Astrocyte (in vitro differentiated cells and primary cell): ENCODE measurements at regions not wholly inside any gene's neighbourhood (a gene's known extent, or its start where the extent isn't known, plus 50 kb on each side); places are given as distances from the start of the nearest gene placed in this dataset.

Experiments
- DNase-seq: peaks from one replicate; pipeline ENCODE4 v3.0.0-alpha.2; 2010; ENCODE audit warnings: low read depth
- FAIRE-seq: peaks from 2 replicates; lab custom pipeline; 2011; peaks lifted over from hg19 to GRCh38; lab: Jason Lieb, UNC
- H2AFZ ChIP-seq: 2 replicates; pipeline ENCODE4 v1.6.0; 2012; ENCODE audit warnings: low read depth, low read length, inconsistent platforms
- H3K27ac ChIP-seq: 2 replicates; pipeline ENCODE4 v1.5.1; 2011; ENCODE audit warnings: low read depth, low read length, inconsistent platforms
- H3K27me3 ChIP-seq: 2 replicates; pipeline ENCODE4 v1.6.0; 2011; ENCODE audit warnings: low read length, inconsistent platforms; ENCODE audit not compliant: insufficient read depth
- H3K36me3 ChIP-seq: 2 replicates; pipeline ENCODE4 v1.5.1; 2011; ENCODE audit warnings: low read length, inconsistent platforms; ENCODE audit not compliant: insufficient read depth
- H3K4me1 ChIP-seq: 2 replicates; pipeline ENCODE4 v1.5.1; 2011; ENCODE audit warnings: low read length, inconsistent platforms; ENCODE audit not compliant: insufficient read depth
- H3K4me2 ChIP-seq: 2 replicates; pipeline ENCODE4 v1.6.0; 2012; ENCODE audit warnings: low read length, inconsistent platforms
- H3K4me3 ChIP-seq: 2 replicates; pipeline ENCODE4 v1.5.1; 2011; ENCODE audit warnings: low read depth, mild to moderate bottlenecking, low read length, inconsistent platforms; ENCODE audit not compliant: insufficient read depth
- H3K79me2 ChIP-seq: 2 replicates; pipeline ENCODE4 v1.6.0; 2012; ENCODE audit warnings: mild to moderate bottlenecking, low read length, inconsistent platforms; ENCODE audit not compliant: insufficient read depth
- H3K9ac ChIP-seq: 2 replicates; pipeline ENCODE4 v1.6.0; 2012; ENCODE audit warnings: mild to moderate bottlenecking, low read length, inconsistent platforms
- H3K9me3 ChIP-seq: 2 replicates; pipeline ENCODE4 v1.5.1; 2012; ENCODE audit warnings: low read depth, mild to moderate bottlenecking, low read length, inconsistent platforms; ENCODE audit not compliant: insufficient read depth
- H4K20me1 ChIP-seq: 2 replicates; pipeline ENCODE4 v1.6.0; 2012; ENCODE audit warnings: low read length, inconsistent platforms; ENCODE audit not compliant: insufficient read depth
- H3K27ac Mint-ChIP-seq: one replicate; pipeline ENCODE4 v1.8.0; 2021; ENCODE audit warnings: mild to moderate bottlenecking, mixed read lengths; ENCODE audit not compliant: unreplicated experiment
- H3K27me3 Mint-ChIP-seq: one replicate; pipeline ENCODE4 v1.8.0; 2021; ENCODE audit warnings: low read depth, mixed read lengths; ENCODE audit not compliant: unreplicated experiment
- H3K36me3 Mint-ChIP-seq: one replicate; pipeline ENCODE4 v1.8.0; 2021; ENCODE audit warnings: low read depth, mixed read lengths; ENCODE audit not compliant: unreplicated experiment
- H3K4me1 Mint-ChIP-seq: one replicate; pipeline ENCODE4 v1.8.0; 2021; ENCODE audit warnings: low read depth, mixed read lengths; ENCODE audit not compliant: unreplicated experiment
- H3K4me3 Mint-ChIP-seq: one replicate; pipeline ENCODE4 v1.8.0; 2021; ENCODE audit warnings: mild to moderate bottlenecking, moderate library complexity, mixed read lengths; ENCODE audit not compliant: unreplicated experiment
- H3K9me3 Mint-ChIP-seq: one replicate; pipeline ENCODE4 v1.8.0; 2021; ENCODE audit warnings: mild to moderate bottlenecking, mixed read lengths; ENCODE audit not compliant: unreplicated experiment
- EZH2 ChIP-seq: IDR thresholded peaks from 2 replicates; pipeline ENCODE4 v1.6.1; 2012; ENCODE audit warnings: mild to moderate bottlenecking, low read length, inconsistent platforms; ENCODE audit not compliant: insufficient read depth
- TF ChIP-seq, protein P1 (sequence below): IDR thresholded peaks from 2 replicates; pipeline ENCODE4 v1.5.1; 2011; ENCODE audit warnings: low read depth, mild to moderate bottlenecking, inconsistent platforms, low read length, moderate library complexity; ENCODE audit not compliant: insufficient read depth

DNA sequence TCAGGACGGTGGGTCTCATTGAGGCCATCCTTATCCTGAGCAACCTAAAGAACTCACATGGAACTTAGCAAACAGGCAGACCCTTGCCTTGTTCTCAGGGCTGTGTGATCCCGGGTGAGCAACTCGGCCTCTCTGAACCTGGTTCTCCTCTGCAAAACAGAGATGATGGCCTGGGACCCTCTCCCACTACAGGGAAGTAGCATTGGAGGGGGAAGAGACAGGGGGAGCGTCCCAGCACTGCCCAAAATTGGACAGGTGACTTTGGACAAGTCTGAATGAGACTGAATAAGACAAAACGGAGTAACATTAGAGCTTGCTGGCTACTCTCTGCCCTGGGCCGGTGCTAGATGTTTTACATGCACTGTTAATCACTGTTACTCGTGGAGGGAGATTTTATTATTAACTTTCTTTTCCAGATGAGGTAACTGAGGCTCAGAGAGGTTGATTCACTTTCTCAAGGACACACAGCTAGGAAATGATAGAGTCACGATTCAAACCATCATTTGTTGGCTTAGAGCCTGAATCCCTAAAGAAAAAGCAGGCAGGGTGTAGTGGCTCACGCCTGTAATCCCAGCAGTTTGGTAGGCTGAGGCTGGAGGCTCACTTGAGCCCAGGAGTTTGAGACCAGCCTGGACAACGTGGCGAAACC is 136.4 kb downstream of the C9orf50 start:
- Histone ChIP-seq H3K4me2 (peak overlapping the region; percentile 68), H3K27me3 (no peaks in the 10 kb centered on the region), H3K9me3 (no peaks in the 10 kb centered on the region), H3K27ac (peak overlapping the region; percentile 98), H3K9ac (peak overlapping the region; percentile 96), H3K36me3 (no peaks in the 10 kb centered on the region), H3K4me1 (peaks cover 68% of the 10 kb centered on the region), H2AFZ (no peak overlapping the region), H3K4me3 (no peak overlapping the region), H3K79me2 (peaks cover under 1% of the 10 kb centered on the region), H4K20me1 (no peaks in the 10 kb centered on the region)
- Mint-ChIP-seq H3K4me1 (peaks cover 36% of the 10 kb centered on the region), H3K4me3 (peak overlapping the region; percentile 6), H3K9me3 (no peaks in the 10 kb centered on the region), H3K36me3 (no peaks in the 10 kb centered on the region), H3K27me3 (no peaks in the 10 kb centered on the region), H3K27ac (peak overlapping the region; percentile 69)
- DNase-seq (no peak), FAIRE-seq (no peak)
- TF ChIP-seq, protein P1, sequence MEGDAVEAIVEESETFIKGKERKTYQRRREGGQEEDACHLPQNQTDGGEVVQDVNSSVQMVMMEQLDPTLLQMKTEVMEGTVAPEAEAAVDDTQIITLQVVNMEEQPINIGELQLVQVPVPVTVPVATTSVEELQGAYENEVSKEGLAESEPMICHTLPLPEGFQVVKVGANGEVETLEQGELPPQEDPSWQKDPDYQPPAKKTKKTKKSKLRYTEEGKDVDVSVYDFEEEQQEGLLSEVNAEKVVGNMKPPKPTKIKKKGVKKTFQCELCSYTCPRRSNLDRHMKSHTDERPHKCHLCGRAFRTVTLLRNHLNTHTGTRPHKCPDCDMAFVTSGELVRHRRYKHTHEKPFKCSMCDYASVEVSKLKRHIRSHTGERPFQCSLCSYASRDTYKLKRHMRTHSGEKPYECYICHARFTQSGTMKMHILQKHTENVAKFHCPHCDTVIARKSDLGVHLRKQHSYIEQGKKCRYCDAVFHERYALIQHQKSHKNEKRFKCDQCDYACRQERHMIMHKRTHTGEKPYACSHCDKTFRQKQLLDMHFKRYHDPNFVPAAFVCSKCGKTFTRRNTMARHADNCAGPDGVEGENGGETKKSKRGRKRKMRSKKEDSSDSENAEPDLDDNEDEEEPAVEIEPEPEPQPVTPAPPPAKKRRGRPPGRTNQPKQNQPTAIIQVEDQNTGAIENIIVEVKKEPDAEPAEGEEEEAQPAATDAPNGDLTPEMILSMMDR, result no peak
- TF ChIP-seq EZH2, result no peak

DNA sequence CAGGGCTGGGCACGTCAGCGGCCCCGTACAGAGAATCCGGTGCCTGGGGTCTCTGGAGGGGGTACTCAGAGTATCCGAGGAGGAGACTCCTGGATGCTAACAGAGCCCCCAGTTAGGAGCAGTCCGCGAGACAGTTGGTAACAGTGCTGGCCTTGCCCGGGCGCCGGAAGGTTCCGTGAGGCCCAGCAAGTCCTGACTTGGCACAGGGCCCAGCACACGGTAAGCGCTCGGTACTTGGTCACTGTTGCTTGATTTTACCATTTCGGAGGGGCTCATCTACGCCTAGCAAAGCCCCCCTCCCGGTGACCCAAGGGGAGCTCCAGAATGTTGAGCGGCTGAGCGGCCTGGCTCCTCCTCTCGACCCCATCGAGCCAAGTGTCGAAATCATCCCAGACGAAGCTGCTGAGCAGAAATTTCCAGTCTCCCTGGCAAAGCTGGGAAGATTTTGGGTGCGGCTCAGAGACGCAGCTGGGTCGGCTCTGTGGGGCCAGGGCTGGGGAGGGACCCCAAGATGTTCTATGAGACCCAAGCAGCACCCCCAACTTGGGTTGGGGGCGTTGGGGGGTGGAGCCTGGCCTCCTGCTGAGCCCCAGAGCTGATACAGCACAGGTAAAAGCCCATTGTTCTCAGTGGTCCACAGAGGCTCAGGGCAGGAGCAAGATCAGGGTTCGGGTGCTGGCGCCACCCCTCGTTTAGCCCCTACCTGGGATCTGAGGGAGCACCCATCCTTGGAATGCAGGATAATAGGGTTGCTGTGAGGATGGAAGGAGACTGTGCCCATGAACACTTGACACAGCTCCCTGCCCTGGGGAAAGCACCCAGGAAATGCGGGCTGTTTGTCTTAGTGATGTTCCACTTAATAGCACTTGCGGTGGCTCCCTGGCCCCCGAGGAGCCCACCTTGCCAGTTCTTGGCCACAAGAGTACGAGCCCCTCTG is 137.2 kb downstream of the C9orf50 start:
- Mint-ChIP-seq H3K27me3 (no peaks in the 10 kb centered on the region), H3K36me3 (no peaks in the 10 kb centered on the region), H3K4me1 (peaks cover 31% of the 10 kb centered on the region), H3K4me3 (peak overlapping the region; percentile 45), H3K27ac (peak overlapping the region; percentile 96), H3K9me3 (no peaks in the 10 kb centered on the region)
- H3K27me3 ChIP-seq, result no peaks in the 10 kb centered on the region
- TF ChIP-seq, protein P1, result no peak
- TF ChIP-seq EZH2, result no peak
- H3K79me2 ChIP-seq, result no peaks in the 10 kb centered on the region
- H3K27ac ChIP-seq, result peak overlapping the region; percentile 98
- H2AFZ ChIP-seq, result peak overlapping the region; percentile 23
- DNase-seq (peak; percentile 87), FAIRE-seq (no peak)
- H3K4me1 ChIP-seq, result peaks cover 61% of the 10 kb centered on the region
- H3K9me3 ChIP-seq, result no peaks in the 10 kb centered on the region
- no peaks in the 10 kb centered on the region for H3K36me3 ChIP-seq
- H3K4me2 ChIP-seq, result peak overlapping the region; percentile 68
- H4K20me1 ChIP-seq, result no peaks in the 10 kb centered on the region
- H3K9ac ChIP-seq, result peak overlapping the region; percentile 96
- H3K4me3 ChIP-seq, result peak overlapping the region; percentile 9
